ENCODE measurements at regions not wholly inside any gene's neighbourhood (a gene's known extent, or its start where the extent isn't known, plus 50 kb on each side); places are given as distances from the start of the nearest gene placed in this dataset.

DNA sequence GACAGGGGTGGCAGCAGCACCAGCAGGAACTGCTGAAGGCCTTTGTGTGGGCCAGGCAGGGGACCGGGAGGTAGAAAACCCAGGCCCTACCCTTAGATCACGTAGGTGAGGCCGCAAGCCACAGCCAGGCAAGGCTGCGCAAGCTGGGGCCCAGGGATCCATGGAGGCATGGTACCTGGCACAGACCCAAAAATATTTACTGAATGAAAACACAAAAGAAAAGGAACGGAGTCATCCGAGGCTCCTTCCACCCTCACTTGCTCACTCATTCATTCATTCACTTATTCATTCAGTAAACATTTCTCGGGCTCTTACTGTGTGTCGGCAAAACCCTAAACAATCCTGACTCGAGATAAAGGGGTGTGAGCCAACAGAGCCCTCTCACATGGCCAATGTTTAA lies 102.3 kb downstream of the BCOR start:
- DNase-seq (ENCODE audit: low read depth in 2 of 2): no peak

DNA sequence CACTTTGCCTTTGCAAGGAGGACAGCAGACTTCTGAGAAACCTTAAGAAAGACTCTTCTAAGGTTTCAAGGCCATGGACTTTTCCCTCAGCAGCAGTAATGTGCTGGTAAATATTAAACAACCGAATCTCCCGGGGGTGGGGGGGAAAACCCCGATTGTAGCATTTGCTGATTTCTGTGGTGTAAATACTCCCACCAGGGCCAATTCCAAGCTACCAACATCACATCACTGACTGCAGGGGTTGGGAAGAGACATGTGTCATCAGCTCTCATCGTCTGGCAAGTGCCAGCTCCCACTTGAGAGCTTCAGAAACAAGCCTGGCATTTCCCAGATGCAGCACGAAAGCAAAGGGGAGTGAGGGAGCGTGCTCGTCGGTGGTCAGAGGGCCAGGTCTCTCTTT lies 101.2 kb downstream of the BCOR start:
- DNase-seq (ENCODE audit: low read depth in 2 of 2): no peak

DNA sequence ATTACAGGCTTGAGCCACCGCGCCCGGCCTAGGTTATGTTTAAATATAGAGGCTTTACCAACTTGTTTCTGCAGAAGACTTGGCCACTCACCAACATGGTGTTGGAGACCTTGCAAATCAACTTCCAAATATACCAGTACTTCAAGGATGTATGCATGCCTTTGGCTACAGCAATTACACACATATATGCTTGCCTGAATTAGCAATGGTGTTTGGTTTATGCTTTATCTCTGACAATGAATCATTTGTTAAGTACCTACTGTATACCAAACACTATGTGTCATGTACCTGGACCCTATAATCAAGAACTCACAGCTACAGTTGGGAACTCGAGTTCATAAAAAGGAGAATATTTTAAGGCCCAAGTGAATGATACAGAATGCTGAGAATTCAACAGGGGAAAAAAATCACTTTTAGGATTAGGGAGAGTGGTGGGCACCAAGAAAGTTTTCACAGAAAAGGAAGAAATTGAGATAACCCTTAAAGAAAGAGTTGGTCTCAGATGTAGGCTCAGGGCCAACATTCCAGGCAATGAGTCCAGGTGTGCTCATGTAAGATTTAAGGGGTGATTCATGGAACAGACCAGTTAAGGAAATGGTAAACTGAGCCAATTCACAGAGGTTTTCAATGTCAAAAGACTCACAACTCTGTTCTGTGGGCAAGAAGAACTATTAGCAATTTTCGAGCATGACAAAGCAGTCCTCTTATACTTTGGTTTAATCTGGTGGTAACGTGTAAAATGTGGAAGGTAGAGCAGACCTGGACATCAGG lies 98.9 kb downstream of the BCOR start:
- no peak for DNase-seq (ENCODE audit: low read depth in 2 of 2)

All from lung microvascular endothelial cell (primary cell).